ENCODE measurements at regions not wholly inside any gene's neighbourhood (a gene's known extent, or its start where the extent isn't known, plus 50 kb on each side); places are given as distances from the start of the nearest gene placed in this dataset.
"Not testable (repeated sequence)": the region's sequence is repeated elsewhere in the genome, so short reads cannot be mapped to it uniquely, and the experiment has no call there.

GRCh38 chr7:123270570-123270969, 70.8 kb upstream of the SLC13A1 start:
- no peak for DNase-seq (ENCODE audit: extremely low spot score, insufficient read length, low read depth)
- FAIRE-seq: no peak

GRCh38 chr7:123265853-123266252, 66.1 kb upstream of the SLC13A1 start:
- DNase-seq (ENCODE audit: extremely low spot score, insufficient read length, low read depth) (no peak), FAIRE-seq (no peak)

- not testable (repeated sequence) for FAIRE-seq; DNase-seq (ENCODE audit: extremely low spot score, insufficient read length, low read depth)
Measured at GRCh38 chr7:123264820-123265219, 65.1 kb upstream of the SLC13A1 start.

GRCh38 chr7:123260428-123260960, 60.7 kb upstream of the SLC13A1 start:
- FAIRE-seq (no peak), DNase-seq (ENCODE audit: extremely low spot score, insufficient read length, low read depth) (no peak)

- DNase-seq (ENCODE audit: extremely low spot score, insufficient read length, low read depth) (no peak), FAIRE-seq (no peak)
Measured at GRCh38 chr7:123259759-123260158, 60.0 kb upstream of the SLC13A1 start.

All from GM18507 (cell line).